ENCODE measurements at regions not wholly inside any gene's neighbourhood (a gene's known extent, or its start where the extent isn't known, plus 50 kb on each side); places are given as distances from the start of the nearest gene placed in this dataset.

GRCh38 chr2:5374762-5375161 lies 317.4 kb upstream of the SOX11 start:
- no peak for TF ChIP-seq CTCF (IDR thresholded peaks at IDR 0.05; ENCODE audit: control insufficient read depth, insufficient read depth, low read depth, low read length, missing control alignments)
- H3K4me3 ChIP-seq (ENCODE audit: control insufficient read depth, low read depth, low read length): no peak overlapping the region
- DNase-seq (ENCODE audit: low read depth): no peak

- no peak overlapping the region for H3K4me3 ChIP-seq (ENCODE audit: control insufficient read depth, low read depth, low read length)
- no peak for DNase-seq (ENCODE audit: low read depth)
- no peak for TF ChIP-seq CTCF (IDR thresholded peaks at IDR 0.05; ENCODE audit: control insufficient read depth, insufficient read depth, low read depth, low read length, missing control alignments)
These were observed 314.9 kb upstream of the SOX11 start for GRCh38 chr2:5377323-5377722.

- no peak for DNase-seq (ENCODE audit: low read depth)
- no peak for TF ChIP-seq CTCF (IDR thresholded peaks at IDR 0.05; ENCODE audit: control insufficient read depth, insufficient read depth, low read depth, low read length, missing control alignments)
- no peak overlapping the region for H3K4me3 ChIP-seq (ENCODE audit: control insufficient read depth, low read depth, low read length)
These were observed 312.4 kb upstream of the SOX11 start for GRCh38 chr2:5379811-5380210.

- no peak for TF ChIP-seq CTCF (IDR thresholded peaks at IDR 0.05; ENCODE audit: control insufficient read depth, insufficient read depth, low read depth, low read length, missing control alignments)
- H3K4me3 ChIP-seq (ENCODE audit: control insufficient read depth, low read depth, low read length): no peak overlapping the region
- no peak for DNase-seq (ENCODE audit: low read depth)
These were observed 306.6 kb upstream of the SOX11 start for GRCh38 chr2:5385596-5385995.

GRCh38 chr2:5387406-5387805 lies 304.8 kb upstream of the SOX11 start:
- no peak for TF ChIP-seq CTCF (IDR thresholded peaks at IDR 0.05; ENCODE audit: control insufficient read depth, insufficient read depth, low read depth, low read length, missing control alignments)
- no peak overlapping the region for H3K4me3 ChIP-seq (ENCODE audit: control insufficient read depth, low read depth, low read length)
- DNase-seq (ENCODE audit: low read depth): no peak

GRCh38 chr2:5389740-5390139 lies 302.4 kb upstream of the SOX11 start:
- no peak for TF ChIP-seq CTCF (IDR thresholded peaks at IDR 0.05; ENCODE audit: control insufficient read depth, insufficient read depth, low read depth, low read length, missing control alignments)
- H3K4me3 ChIP-seq (ENCODE audit: control insufficient read depth, low read depth, low read length): no peak overlapping the region
- no peak for DNase-seq (ENCODE audit: low read depth)

- TF ChIP-seq CTCF (IDR thresholded peaks at IDR 0.05; ENCODE audit: control insufficient read depth, insufficient read depth, low read depth, low read length, missing control alignments): no peak
- DNase-seq (ENCODE audit: low read depth): no peak
- no peak overlapping the region for H3K4me3 ChIP-seq (ENCODE audit: control insufficient read depth, low read depth, low read length)
These were observed 300.8 kb upstream of the SOX11 start for GRCh38 chr2:5391362-5391761.
